PFSK-1 (cell line): ENCODE measurements at regions not wholly inside any gene's neighbourhood (a gene's known extent, or its start where the extent isn't known, plus 50 kb on each side); places are given as distances from the start of the nearest gene placed in this dataset.

Experiments used
- POLR2AphosphoS5 ChIP-seq: IDR thresholded peaks from 2 replicates; pipeline ENCODE4 v1.6.1; 2012; ENCODE audit warnings: low read depth, mild to moderate bottlenecking, control low read depth, low read length, moderate library complexity
- SIN3A ChIP-seq: IDR thresholded peaks from 2 replicates; pipeline ENCODE4 v1.6.1; 2012; ENCODE audit warnings: mild to moderate bottlenecking, low read length, moderate library complexity, borderline replicate concordance; ENCODE audit not compliant: insufficient read depth
- TAF1 ChIP-seq: IDR thresholded peaks from 2 replicates; pipeline ENCODE4 v1.6.1; 2012; ENCODE audit warnings: low read length, control low read depth, borderline replicate concordance; ENCODE audit not compliant: insufficient read depth
- TF ChIP-seq, protein P1 (sequence below), 2 experiments: IDR thresholded peaks; 2 replicates each; pipeline versions ENCODE4 v1.6.1 to v1.8.0; 2011 to 2012; ENCODE audit warnings: low read depth in 2 of 2, low read length in 2 of 2, control low read depth in 1 of 2, inconsistent platforms in 1 of 2, mild to moderate bottlenecking in 1 of 2, moderate library complexity in 1 of 2; ENCODE audit not compliant: insufficient read depth in 1 of 2

DNA sequence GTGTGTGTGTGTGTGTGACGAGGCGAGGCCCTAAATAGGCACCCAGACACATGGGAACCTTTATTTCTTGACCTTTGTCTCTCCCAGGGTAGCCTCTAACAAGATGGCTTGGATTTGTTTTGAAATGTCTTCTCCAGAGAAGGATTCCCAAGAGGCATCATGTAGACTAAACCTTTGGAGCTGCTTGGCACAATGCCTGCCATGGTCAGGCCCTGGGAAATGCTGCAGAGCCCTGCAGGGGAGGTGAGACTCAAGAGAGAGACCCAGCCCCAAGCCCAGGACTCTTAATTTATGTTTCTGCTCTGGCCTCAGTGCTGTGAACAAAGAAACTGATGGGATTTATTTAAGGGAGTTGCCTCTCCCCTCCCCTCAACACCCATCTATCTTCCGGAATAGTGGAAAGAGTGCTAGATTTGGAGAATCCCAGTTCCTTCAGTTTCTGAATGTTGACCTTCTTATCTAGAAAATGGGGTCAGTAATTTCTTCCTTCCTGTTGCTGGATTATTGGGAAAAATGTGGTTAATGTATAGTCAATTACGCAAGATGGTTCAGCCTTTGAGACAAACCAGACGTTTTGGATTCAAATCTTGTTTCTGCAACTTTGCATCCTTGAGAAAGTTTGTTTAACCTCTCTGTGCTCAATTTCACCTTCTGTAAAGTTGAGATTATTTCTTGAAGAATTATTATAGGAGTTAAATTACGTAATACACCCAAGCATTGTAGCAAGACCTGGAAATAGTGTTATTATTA lies 434.8 kb downstream of the MAFB start:
- TF ChIP-seq POLR2AphosphoS5: no peak
- TF ChIP-seq, protein P1, sequence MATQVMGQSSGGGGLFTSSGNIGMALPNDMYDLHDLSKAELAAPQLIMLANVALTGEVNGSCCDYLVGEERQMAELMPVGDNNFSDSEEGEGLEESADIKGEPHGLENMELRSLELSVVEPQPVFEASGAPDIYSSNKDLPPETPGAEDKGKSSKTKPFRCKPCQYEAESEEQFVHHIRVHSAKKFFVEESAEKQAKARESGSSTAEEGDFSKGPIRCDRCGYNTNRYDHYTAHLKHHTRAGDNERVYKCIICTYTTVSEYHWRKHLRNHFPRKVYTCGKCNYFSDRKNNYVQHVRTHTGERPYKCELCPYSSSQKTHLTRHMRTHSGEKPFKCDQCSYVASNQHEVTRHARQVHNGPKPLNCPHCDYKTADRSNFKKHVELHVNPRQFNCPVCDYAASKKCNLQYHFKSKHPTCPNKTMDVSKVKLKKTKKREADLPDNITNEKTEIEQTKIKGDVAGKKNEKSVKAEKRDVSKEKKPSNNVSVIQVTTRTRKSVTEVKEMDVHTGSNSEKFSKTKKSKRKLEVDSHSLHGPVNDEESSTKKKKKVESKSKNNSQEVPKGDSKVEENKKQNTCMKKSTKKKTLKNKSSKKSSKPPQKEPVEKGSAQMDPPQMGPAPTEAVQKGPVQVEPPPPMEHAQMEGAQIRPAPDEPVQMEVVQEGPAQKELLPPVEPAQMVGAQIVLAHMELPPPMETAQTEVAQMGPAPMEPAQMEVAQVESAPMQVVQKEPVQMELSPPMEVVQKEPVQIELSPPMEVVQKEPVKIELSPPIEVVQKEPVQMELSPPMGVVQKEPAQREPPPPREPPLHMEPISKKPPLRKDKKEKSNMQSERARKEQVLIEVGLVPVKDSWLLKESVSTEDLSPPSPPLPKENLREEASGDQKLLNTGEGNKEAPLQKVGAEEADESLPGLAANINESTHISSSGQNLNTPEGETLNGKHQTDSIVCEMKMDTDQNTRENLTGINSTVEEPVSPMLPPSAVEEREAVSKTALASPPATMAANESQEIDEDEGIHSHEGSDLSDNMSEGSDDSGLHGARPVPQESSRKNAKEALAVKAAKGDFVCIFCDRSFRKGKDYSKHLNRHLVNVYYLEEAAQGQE (IDR thresholded peaks at IDR 0.05; ENCODE audit: insufficient read depth in 1 of 2, low read depth in 2 of 2, low read length in 2 of 2): no peak
- TF ChIP-seq SIN3A: no peak
- TF ChIP-seq TAF1: no peak
